GM18508 (cell line): ENCODE measurements at regions not wholly inside any gene's neighbourhood (a gene's known extent, or its start where the extent isn't known, plus 50 kb on each side); places are given as distances from the start of the nearest gene placed in this dataset.

Source experiments
- ATAC-seq: cut with Tn5 transposase; IDR thresholded peaks from one replicate; pipeline ENCODE4 v1.9.1; 2021; ENCODE audit warnings: moderate number of reproducible peaks; ENCODE audit not compliant: insufficient read depth, unreplicated experiment

DNA sequence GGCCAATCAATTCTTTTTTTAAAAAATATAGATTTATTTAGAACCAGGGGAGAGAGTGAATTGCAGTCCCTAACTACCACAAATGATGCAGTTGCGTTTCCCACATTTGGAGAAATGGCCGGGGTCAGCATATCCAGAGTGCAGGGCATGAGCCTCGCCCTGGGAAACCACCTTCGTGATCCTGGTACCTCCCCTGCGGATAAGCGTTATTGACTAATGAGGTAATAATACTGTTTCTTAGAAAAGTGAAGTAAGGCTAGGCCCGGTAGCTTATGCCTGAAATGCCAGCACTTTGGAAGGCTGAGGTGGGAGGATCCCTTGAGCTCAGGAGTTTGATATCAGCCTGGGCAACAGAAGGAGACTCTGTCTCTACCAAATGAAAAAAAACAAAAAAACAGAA, 111.5 kb upstream of the SLC45A1 start:
- ATAC-seq = no peak

DNA sequence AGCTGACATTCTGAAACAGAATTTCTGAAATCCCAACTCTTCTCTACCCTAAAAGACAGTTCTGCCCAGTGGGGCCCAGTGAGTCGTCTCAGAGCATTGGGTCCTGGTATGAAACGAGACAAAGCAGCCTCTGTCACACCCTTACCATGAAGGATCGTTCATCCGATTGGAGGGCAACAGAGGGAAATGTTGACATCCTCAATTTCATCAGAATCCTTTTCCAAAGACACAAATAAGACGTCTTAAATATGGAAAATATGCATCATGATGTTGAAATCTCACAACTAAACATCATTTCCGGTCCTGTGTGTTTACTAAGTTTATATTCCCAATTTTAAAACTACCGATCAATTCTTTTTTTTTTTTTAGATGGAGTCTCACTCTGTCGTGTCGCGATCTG, 112.1 kb upstream of the SLC45A1 start:
- no peak for ATAC-seq

DNA sequence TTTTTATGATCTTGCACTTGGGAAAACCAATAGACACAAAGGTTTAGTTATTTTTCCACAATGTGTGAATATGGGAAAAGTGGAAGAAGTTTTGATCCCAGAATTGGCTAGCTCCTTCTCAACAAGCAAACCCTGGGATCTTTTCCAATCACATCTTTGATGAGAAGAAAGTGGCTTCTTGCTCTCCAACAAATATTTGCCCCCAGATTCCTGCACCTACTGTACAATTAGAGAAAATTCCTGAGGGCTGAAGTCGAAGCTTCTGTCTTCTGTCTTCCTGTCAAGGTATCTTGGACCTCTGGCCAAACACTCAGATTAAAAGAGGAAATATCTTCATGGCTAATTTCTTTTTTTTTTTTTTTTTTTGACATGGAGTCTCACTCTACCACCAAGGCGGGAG, 113.1 kb upstream of the SLC45A1 start:
- ATAC-seq = no peak

DNA sequence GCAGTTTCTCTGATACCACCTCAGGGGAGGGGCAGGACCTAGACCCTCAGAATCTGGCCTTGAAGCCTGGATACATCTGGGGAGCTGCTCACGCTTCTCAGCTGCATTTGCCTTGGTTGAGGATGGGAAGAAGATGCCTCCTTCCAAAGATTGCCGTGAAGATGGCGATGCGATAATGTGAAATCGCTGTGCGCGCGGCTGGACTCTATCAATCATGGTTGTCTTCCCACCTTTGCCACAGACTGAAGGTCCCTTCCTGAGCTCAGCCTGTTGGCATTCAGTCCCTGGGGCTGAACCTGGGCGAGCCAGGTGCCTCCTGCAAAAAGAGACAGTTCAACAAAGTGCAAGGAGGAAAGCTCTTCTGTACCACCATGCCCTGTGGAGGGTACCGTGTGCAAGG, 114.4 kb upstream of the SLC45A1 start:
- ATAC-seq = no peak

- ATAC-seq = no peak
These were observed 114.9 kb upstream of the SLC45A1 start for GRCh38 chr1:8203056-8203455.

GRCh38 chr1:8202182-8202905, 115.6 kb upstream of the SLC45A1 start:
- no peak for ATAC-seq

DNA sequence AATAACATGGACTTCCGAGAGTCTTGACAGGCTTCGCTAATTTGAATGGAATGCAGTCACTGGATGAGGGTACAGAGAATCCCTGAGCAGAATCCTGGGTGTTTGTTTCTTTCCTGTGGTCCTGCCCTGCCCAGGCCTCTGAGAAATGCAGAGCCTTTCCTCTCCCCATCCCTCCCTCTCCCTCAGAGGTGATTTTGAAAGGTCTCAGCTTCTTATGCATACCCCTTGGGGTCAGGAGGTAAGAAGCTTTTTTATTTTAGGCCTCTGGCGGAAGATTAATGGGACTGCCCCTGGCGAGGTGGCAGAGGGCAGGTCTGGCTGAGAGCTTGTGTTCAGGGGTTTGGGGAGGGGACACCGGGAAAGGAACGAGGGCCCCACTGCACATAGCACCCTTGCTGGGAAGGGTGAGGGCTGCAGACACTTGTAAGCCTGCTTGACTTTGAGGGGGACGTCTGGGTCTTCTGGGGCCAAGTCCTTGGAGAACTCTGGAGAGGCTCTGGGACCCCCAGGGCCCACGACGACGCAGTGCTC, 116.5 kb upstream of the SLC45A1 start:
- no peak for ATAC-seq

GRCh38 chr1:8200317-8201115, 117.4 kb upstream of the SLC45A1 start:
- no peak for ATAC-seq

GRCh38 chr1:8198522-8198921, 119.4 kb upstream of the SLC45A1 start:
- ATAC-seq = no peak

- ATAC-seq = no peak
These were observed 120.2 kb upstream of the SLC45A1 start for GRCh38 chr1:8197493-8198282.

DNA sequence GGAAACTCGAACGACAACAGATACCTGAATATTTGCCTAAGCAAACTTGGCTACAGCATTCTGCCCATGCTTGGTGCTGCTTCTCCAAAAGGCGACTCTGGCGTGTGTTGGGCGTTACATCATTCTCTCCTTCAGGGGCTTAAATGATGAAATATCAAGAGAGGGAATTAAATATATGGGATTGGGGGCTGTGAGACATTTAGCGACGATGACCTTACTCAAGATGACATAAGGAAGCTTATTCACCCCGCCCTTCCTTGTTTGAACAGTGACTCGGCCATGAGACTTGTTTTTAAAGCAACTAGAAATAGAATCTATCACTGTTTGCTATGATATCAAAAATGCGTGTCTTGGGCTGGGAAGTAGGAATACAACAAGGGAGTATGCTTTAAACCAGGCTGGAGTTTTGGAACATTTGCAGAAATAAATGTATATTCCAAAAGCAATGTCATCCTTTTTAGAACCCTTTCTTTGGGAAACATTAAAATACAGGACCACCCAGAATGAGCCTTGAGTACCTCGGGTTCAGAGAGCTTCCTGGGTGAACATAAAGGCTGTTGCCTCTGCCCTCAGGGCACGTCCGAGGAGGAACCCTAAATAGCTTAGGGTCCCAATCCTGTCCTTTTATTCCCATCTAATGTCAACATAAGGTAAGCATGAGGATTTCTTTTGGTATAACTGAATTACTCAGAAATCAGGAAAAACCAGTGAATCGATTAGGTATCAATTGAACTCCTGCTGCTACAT, 123.3 kb upstream of the SLC45A1 start:
- ATAC-seq = no peak

- no peak for ATAC-seq
These were observed 124.0 kb upstream of the SLC45A1 start for GRCh38 chr1:8193840-8194406.

DNA sequence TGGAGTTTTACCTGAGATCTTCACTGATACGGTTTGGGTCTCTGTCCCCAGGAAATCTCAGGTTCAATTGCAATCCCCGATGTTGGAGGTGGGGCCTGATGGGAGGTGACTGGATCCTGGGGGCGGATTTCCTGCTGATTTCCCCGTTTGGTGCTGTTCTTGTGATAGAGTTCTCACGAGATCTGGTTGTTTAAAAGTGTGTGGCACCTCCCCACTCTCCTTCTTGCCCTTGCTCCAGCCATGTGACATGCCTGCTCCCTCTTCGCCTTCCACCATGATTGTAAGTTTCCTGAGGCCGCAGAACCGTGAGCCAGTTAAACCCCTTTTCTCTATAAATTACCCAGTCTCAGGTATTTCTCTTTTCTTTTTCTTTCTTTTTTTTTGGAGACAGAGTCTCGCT, 126.4 kb upstream of the SLC45A1 start:
- ATAC-seq = no peak

DNA sequence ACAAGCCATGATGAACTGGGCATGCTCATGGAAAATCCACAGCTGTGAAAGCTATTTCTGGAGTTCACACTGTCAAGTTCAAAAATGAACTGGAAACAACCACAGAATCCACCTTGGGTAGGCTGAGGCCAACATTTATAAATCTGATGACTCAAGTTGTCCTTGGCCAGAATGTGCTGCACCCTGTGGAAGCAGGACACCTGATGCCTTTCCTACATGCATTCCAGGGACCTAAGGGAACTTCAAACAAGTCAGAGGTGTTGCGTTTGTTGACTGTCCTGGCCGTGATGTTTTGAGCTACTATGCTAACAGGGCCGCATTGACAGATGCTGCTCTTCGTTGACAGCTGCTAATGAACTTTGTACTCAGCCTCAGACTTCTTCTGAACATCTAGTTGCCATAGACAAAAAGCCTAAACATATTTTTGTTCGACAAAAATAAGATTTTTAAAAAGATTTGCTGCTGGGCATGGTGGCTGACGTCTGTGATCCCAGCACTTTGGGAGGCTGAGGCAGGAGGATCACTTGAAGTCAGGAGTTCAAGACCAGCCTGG, 127.9 kb upstream of the SLC45A1 start:
- no peak for ATAC-seq

DNA sequence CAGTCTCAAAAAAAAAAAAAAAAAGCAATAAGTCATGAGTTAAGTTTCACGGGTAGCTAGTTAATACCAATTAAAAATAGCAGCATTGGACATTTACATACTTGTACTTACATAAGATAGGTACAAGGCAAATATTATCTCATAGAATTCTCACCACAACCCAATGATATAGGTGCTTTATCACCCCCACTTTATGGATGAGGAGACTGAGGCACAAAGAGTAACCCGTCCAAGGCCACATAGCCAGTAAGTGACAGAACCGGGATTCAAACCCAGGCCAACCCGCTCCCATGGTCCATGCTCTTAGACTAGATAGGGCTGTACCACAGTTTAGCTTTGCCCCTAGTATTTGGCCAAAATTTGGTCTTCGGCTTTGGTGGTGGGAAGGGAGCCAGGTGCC, 132.5 kb upstream of the SLC45A1 start:
- no peak for ATAC-seq

GRCh38 chr1:8184301-8184700, 133.6 kb upstream of the SLC45A1 start:
- ATAC-seq = no peak

DNA sequence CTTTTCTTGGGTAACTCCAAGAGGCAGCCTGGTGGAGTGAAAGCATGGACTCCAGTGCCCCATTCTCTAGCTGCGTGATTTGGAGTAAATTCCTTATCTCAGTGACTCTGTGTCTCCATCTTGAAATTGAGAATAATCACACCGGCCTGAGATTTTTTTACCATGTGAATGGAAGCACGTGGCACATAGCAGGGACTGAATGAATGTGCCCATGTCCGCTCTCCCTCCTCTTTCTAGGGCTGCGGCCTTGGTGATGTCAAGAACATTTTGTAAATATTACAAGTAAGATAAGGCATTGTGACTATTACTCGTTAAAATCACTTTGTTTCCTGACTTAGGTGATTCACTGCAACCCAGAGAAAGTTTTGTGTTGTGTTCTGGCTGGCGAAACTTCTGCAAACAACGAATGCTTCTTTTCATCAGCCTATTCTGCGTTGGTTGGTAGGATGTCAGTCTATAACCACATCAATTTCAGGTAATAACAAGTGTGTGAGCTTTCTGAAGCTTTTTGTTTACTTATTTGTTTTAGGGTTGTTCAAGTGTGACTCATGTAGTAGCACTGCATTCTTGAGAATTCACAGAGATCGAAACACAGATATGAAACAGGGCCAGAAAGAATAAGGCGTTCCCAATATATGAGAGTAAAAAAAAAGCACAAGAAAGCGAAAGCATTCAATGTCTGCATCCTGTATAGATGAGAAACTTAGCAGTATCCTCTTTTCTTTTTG, 135.7 kb upstream of the SLC45A1 start:
- no peak for ATAC-seq

DNA sequence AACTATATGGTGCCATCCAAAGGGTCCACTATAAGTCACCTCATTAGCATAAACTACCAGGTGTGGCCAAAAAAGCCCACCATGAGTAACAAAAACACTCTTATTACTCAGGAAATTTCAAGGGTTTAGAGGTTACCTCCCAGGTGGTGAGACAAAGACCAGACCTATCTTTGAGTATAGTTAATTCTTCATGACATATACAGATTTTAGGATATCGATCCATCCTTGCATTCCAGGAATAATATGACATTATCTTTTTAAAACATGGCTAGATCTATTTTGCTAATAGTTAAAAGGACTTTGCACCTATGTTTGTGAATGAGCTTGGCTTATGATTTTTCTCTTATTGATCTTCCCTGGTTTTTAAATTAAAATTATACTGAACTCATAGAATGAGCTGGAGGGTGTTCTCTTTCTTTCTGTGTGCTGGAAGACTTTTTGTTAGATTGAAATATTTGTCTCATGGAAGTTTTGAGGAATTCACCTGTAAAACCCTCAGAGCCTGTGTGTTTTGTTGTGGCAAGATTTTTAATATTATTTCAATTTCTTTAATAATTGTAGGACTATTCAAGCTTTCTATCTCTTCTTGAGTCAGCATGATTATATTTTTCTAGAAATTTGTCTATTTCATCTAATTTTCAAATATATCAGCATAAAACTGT, 138.7 kb upstream of the SLC45A1 start:
- ATAC-seq = no peak
